SK-N-MC (cell line): ENCODE measurements at regions not wholly inside any gene's neighbourhood (a gene's known extent, or its start where the extent isn't known, plus 50 kb on each side); places are given as distances from the start of the nearest gene placed in this dataset.

Experiments used
- DNase-seq: peaks from one replicate; pipeline ENCODE4 v3.0.0-alpha.2; 2011; ENCODE audit warnings: low read depth, low spot score
- H3K27ac ChIP-seq: fragments of 200-600 bp; sonication (generic); 2 replicates; pipeline ENCODE4 v1.5.1; 2016; ENCODE audit warnings: mixed run types
- H3K36me3 ChIP-seq: fragments of 200-600 bp; sonication (generic); 2 replicates; pipeline ENCODE4 v1.6.1; 2017; ENCODE audit warnings: antibody characterized with exemption, low read length, mixed read lengths; ENCODE audit not compliant: insufficient read depth
- H3K4me3 ChIP-seq: fragments of 200-600 bp; sonication (generic); 2 replicates; pipeline ENCODE4 v1.5.1; 2016
- H3K9ac ChIP-seq: fragments of 200-600 bp; sonication (generic); 2 replicates; pipeline ENCODE4 v1.8.0; 2017; ENCODE audit warnings: mixed run types, mixed read lengths; ENCODE audit not compliant: insufficient read length
- H3K9me3 ChIP-seq: fragments of 200-600 bp; sonication (generic); 2 replicates; pipeline ENCODE4 v1.6.1; 2017; ENCODE audit warnings: low read depth, mild to moderate bottlenecking, antibody characterized with exemption, low read length, moderate library complexity, mixed read lengths
- EZH2 ChIP-seq: fragments of 200-600 bp; sonication (generic); IDR thresholded peaks from one replicate; pipeline ENCODE4 v1.6.1; 2017; ENCODE audit warnings: antibody characterized with exemption
- FOXP2 ChIP-seq: optimal IDR thresholded peaks from 2 replicates; pipeline ENCODE3; 2011; ENCODE audit warnings: mild to moderate bottlenecking, moderate library complexity; ENCODE audit not compliant: insufficient read depth; ENCODE audit errors: extremely low read length, control extremely low read depth
- POLR2AphosphoS5 ChIP-seq: IDR thresholded peaks from 2 replicates; pipeline ENCODE4 v1.6.1; 2012; ENCODE audit warnings: mild to moderate bottlenecking, low read depth, low read length, borderline replicate concordance

DNA sequence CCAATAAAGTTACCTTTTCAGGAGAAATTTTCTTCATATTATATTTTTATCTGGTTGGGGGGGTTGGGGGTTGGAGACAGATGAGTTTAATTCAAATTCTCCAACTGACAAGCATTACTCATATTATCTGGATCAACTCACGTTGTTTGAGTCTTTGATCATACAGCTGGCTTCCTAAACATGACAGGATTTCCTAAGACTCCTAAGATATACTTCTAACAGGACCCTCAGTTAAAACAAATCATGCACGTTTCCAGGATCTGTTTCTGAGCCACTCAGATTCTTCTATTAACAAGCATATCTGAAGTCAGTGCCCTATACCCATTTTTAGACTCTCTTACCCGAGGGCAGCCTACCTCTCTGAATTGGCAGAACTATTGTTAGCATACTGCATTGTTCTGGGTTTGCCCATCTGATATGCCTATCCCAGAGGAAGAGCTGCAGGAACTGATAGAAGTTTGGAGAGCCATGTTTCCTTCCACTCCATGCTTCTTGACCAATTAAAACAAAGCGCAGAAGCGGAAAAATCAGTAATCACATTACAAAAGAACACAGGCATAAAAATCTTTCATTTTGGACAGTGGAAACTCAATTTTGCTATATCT, 653.9 kb downstream of the LTN1 start:
- no peak overlapping the region for H3K27ac ChIP-seq
- H3K9me3 ChIP-seq, result no peaks in the 10 kb centered on the region
- H3K4me3 ChIP-seq, result no peak overlapping the region
- no peaks in the 10 kb centered on the region for H3K36me3 ChIP-seq
- H3K9ac ChIP-seq, result no peak overlapping the region
- TF ChIP-seq EZH2, result no peak
- no peak for TF ChIP-seq FOXP2
- TF ChIP-seq POLR2AphosphoS5, result no peak
- DNase-seq, result no peak

DNA sequence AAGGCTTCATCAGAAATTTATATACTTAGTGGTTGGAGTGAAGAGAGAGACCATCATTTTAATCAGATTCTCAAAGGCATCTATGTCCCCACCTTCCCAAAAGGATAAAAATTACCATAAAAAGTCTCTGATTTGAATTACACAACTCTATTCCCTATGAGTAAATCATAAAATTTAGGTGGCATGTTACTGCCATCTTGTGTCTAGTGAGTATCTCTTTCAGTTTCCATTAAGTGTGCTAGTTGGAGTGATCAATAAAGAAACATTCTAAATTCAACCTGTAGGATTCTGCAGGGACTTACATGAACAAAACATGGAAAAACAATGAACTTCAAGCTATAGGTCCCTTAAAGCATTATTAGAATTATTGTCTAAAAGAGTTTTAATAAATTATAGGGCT, 655.4 kb downstream of the LTN1 start:
- Histone ChIP-seq H3K4me3 (no peak overlapping the region), H3K9ac (no peak overlapping the region), H3K27ac (no peak overlapping the region), H3K36me3 (no peaks in the 10 kb centered on the region), H3K9me3 (no peaks in the 10 kb centered on the region)
- TF ChIP-seq POLR2AphosphoS5, result no peak
- TF ChIP-seq EZH2, result no peak
- no peak for DNase-seq

DNA sequence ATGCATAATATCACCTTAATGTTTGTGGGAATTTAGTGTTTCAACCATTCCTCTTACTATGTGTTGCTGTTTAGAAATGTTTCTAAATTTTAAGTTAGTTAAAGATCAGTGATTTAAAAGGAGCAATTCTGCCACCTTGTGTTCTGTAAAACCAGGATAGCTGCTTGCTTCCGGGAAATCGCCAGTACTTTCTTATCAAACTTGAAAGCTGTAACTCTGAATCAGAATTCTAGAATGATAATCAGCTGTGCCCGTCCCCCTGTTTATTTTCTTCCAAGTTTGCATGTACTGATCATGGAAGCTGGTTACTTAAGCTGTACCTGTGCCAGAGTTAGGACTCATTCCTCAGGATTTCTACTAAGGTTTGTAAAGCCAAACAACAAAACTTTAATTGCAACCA, 656.4 kb downstream of the LTN1 start:
- H3K36me3 ChIP-seq, result no peaks in the 10 kb centered on the region
- DNase-seq, result peak; percentile 57
- no peak overlapping the region for H3K9ac ChIP-seq
- H3K27ac ChIP-seq, result no peak overlapping the region
- TF ChIP-seq EZH2 (no peak), POLR2AphosphoS5 (no peak), FOXP2 (no peak)
- H3K4me3 ChIP-seq, result no peak overlapping the region
- H3K9me3 ChIP-seq, result no peaks in the 10 kb centered on the region

DNA sequence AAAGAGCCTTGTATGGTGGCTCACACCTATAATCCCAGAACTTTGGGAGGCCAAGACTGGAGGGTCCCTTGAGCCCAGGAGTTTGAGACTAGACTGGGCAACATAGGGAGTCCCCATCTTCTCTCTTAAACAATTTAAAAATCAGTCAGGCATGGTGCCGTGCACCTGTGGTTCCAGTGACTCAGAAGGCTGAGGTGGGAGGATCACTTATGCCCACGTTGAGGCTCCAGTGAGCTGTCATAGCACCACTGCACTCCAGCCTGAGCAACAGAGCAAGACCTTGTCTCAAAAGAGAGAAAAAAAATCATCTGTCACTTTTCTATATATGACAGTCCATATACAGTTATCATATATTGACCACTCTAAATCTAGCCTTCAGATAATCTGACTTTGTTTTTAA, 658.3 kb downstream of the LTN1 start:
- no peaks in the 10 kb centered on the region for H3K9me3 ChIP-seq
- DNase-seq, result no peak
- H3K4me3 ChIP-seq, result no peak overlapping the region

DNA sequence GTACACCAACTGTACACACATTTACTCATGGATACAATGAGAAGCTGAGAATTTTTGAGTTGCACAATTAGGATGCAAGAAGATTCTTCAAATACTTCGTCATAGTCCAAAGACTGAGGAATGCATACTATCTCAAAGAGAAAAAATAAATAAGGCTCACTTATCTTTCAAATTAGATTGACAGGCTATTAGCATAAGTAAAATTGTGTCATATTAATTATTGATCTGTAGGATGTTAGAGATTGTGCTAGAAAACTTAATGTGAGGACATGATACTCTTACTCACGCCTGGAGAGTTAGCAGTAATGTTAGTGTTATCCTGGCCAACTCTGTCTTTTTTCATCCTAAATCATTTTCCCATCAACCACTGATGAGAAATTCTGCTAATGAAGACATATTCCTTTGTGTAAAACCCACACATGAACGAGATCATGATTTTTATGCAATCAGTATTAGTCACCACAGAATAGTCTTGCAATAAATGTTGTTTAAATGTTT, 659.0 kb downstream of the LTN1 start:
- Histone ChIP-seq H3K9me3 (no peaks in the 10 kb centered on the region), H3K36me3 (no peaks in the 10 kb centered on the region), H3K9ac (no peak overlapping the region), H3K27ac (no peak overlapping the region), H3K4me3 (no peak overlapping the region)
- DNase-seq, result no peak
- TF ChIP-seq FOXP2 (no peak), POLR2AphosphoS5 (no peak), EZH2 (no peak)

More for the DNA sequence above, 658.3 kb downstream of the LTN1 start:
- Histone ChIP-seq H3K9ac (no peak overlapping the region), H3K27ac (no peak overlapping the region), H3K36me3 (no peaks in the 10 kb centered on the region)
- TF ChIP-seq EZH2 (no peak), POLR2AphosphoS5 (no peak), FOXP2 (no peak)

DNA sequence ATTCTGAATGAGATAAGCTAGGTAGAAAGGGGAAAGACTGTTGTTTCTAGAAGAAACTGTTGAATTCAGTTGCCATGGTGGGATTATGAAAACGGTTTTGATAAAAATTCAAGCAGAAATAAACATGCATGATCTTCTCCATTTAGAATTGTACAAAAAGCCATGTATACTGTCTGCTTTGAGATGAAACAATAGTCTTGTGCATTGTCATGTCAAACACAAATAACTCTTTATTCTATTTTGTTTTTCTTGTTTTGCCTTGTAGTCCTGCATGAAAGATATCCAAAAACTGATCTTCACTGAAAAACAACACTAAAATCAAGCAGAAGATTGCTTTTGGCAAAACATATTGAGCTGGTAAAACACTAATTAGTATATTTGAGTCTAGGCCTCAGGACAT, 659.9 kb downstream of the LTN1 start:
- H3K36me3 ChIP-seq, result no peaks in the 10 kb centered on the region
- H3K9me3 ChIP-seq, result no peaks in the 10 kb centered on the region
- TF ChIP-seq FOXP2, result no peak
- TF ChIP-seq EZH2, result no peak
- TF ChIP-seq POLR2AphosphoS5, result no peak

DNA sequence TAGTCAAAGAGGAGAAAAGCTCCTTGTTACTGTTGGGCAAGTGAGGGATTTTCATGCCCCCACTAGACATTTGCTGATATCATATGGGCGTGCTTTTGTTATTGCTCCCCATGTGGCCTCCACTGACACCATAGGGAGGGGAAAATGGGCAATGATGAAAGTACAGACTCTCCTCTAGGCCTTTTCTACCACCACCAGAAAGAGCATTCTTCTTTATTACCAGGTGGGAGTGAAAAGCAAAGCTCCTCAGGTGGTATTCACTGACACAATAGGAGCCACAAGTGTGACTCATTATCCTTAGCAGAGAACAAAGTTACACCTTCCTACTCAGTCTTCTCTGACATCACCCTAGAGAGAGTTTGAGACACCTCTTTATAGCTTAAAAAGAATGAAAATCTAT, 667.1 kb downstream of the LTN1 start:
- DNase-seq, result no peak

More for the DNA sequence above, 659.9 kb downstream of the LTN1 start:
- Histone ChIP-seq H3K9ac (no peak overlapping the region), H3K4me3 (no peak overlapping the region), H3K27ac (no peak overlapping the region)
- no peak for DNase-seq

DNA sequence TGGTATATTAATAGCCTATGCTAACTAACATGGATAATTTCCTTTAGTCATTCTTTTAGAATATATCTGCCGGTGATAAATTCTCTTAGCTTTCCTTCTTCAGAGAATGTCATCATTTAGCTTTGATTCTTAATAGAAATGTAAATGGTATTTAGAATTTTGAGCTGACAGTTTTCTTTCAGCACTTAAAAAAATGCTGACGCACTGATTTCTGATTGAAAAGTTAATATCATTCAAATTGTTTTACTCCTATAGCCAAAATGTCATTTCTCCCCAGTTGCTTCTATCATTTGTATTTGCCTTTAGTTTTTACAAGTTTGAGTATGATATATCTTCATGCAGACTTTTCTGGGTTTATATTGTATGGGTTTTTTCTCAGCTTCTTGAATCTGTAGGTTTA, 668.0 kb downstream of the LTN1 start:
- no peaks in the 10 kb centered on the region for H3K9me3 ChIP-seq
- no peak for TF ChIP-seq POLR2AphosphoS5
- no peak for TF ChIP-seq EZH2
- no peak for TF ChIP-seq FOXP2
- H3K27ac ChIP-seq, result no peak overlapping the region
- H3K9ac ChIP-seq, result no peak overlapping the region
- no peak overlapping the region for H3K4me3 ChIP-seq
- H3K36me3 ChIP-seq, result no peaks in the 10 kb centered on the region
- DNase-seq, result no peak

More for the DNA sequence above, 667.1 kb downstream of the LTN1 start:
- H3K36me3 ChIP-seq, result no peaks in the 10 kb centered on the region
- TF ChIP-seq EZH2 (no peak), POLR2AphosphoS5 (no peak), FOXP2 (no peak)
- no peaks in the 10 kb centered on the region for H3K9me3 ChIP-seq
- H3K9ac ChIP-seq, result no peak overlapping the region
- H3K4me3 ChIP-seq, result no peak overlapping the region
- H3K27ac ChIP-seq, result no peak overlapping the region
